ENCODE measurements at regions not wholly inside any gene's neighbourhood (a gene's known extent, or its start where the extent isn't known, plus 50 kb on each side); places are given as distances from the start of the nearest gene placed in this dataset.

GRCh38 chr1:109850194-109850593 is 60.5 kb upstream of the CSF1 start:
- TF ChIP-seq CTCF (IDR thresholded peaks at IDR 0.05; ENCODE audit: poor library complexity, severe bottlenecking) (no peak), POLR2AphosphoS5 (IDR thresholded peaks at IDR 0.05) (no peak), EP300 (conservative IDR thresholded peaks at IDR 0.05; ENCODE audit: poor library complexity, severe bottlenecking) (no peak), SMC3 (conservative IDR thresholded peaks at IDR 0.05; ENCODE audit: poor library complexity) (no peak), MXI1 (conservative IDR thresholded peaks at IDR 0.05; ENCODE audit: poor library complexity, severe bottlenecking) (no peak), RAD21 (conservative IDR thresholded peaks at IDR 0.05) (no peak), TAF1 (IDR thresholded peaks at IDR 0.05; ENCODE audit: low read depth) (no peak)

All from neural cell (in vitro differentiated cells).